ENCODE measurements at regions not wholly inside any gene's neighbourhood (a gene's known extent, or its start where the extent isn't known, plus 50 kb on each side); places are given as distances from the start of the nearest gene placed in this dataset.
"Not testable (repeated sequence)": the region's sequence is repeated elsewhere in the genome, so short reads cannot be mapped to it uniquely, and the experiment has no call there.

DNA sequence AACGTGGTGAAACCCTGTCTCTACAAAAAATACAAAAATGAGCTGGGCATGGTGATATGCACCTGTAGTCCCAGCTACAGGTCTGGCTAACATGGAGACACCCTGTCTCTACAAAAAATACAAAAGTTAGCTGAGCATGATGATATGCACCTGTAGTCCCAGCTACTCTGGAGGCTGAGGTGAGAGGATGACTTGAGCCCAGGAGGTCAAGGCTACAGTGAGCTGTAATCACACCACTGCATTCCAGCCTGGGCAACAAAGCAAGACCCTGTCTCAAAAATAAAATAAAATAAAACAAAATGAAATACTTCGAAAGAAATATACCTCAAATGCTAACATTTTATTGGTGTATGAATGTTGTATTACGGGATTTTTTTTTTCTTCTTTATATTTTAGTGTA is 107.6 kb upstream of the EGLN3 start:
- no peak for DNase-seq

- no peak for DNase-seq
Measured at GRCh38 chr14:34056046-34056445, 105.2 kb upstream of the EGLN3 start.

DNA sequence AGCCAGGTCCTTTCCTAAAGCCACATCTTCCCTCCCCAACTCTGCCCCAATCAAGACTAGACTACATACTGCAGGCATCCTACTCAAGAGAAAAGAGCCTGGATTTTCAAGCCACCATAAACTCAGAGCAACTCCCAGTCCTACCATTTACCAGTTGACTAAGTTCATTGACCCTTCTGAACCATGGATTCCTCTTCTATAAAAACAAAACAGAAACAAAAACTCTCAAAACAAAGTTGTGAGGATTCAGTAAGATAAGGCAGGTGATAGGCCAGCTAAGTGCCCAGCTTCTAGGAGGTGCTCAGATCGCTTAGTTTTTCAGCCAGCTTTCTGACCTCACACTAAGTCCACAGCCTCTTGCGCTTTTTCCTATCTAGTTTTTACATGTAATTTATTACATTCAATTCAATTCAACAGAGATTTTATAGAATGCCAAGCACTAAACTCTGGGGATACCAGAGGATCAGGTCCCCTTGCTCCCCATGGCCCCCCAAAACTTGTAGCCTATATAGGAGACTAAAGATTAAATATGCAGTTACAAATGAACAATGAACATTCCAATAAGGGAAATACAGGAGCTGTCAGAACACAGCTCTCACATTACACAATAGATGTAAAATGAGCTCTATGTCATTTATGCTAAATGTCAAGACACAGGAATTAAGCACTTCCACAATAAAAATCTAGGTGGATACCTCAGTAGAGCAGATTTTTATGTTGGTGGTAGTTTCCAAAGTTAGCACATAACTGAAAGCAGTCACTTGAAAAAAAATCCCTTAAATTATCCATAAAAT is 104.5 kb upstream of the EGLN3 start:
- peak; percentile 32 for DNase-seq

DNA sequence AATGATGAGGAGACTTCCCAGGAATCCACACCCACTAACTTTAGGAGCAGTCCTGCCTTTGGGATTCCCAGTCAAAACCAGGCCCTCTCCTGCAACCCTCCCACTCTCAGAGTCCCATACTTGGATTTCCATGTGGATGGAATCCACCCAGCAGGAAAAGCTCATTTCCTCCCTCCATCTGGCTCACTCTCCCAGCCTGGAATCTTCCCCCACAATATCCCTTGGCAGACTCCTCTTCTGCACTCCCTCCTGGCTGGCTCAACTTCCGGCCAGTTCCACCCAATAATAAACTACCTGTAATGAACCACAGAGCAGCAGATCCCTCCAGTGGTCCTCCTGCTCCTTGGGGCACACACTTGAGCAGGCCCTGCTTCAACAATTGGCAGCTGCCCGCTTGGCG is 102.8 kb upstream of the EGLN3 start:
- DNase-seq = no peak

- no peak for DNase-seq
Measured at GRCh38 chr14:34052658-34053014, 101.8 kb upstream of the EGLN3 start.

DNA sequence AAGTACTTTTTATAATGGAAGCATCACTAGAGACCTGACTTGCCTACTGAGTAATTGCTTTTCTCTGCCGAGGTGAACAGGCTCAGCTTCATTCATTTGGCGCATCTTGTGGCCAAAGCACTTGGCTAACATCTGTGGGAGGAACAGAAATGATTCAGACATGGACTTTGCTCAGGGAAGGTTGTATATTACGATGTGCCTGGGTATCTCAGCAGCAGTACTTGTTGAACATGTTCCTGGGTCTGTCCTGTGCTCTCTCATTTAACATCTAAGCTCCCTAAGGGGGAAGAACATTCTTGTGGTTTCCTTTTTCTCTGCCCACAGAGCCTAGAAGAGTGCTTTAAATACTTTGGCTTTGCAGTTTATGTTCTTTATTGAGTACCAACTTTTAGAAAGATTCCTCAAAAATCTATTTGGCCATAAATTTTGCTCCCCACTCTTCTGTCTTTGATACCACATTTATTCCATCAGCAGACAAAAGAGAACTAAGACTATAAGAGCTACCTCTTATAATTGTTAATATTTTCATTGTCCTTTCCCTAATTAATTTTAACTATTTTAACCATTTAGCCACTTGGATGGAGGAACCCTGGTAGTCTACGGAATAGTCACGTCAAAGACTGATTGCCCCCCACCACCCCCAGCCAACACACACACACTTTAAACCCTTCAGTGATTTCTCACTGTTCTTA is 101.2 kb upstream of the EGLN3 start:
- DNase-seq = no peak

GRCh38 chr14:34050606-34051005 is 99.7 kb upstream of the EGLN3 start:
- DNase-seq = no peak

DNA sequence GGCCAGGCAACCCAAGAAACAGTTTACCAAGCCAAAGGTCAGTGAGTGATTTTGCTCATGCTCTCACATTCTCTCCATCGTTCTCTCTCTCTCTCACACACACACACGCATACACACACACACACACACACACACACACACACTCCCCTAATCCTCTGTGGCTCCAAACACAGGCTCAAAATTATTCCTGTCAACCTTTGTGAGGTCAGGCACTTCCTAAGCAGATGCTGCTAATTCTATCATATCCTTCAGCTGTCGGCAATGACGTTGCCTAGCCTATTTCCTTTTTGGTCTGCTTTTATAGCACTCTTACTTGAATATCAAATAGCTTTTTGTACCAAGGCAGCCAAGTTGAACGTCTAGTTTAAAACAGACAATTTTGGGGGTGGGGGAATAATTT is 98.9 kb upstream of the EGLN3 start:
- no peak for DNase-seq

GRCh38 chr14:34049187-34049586 is 98.3 kb upstream of the EGLN3 start:
- DNase-seq = not testable (repeated sequence)

GRCh38 chr14:34046799-34047520 is 96.1 kb upstream of the EGLN3 start:
- no peak for DNase-seq

DNA sequence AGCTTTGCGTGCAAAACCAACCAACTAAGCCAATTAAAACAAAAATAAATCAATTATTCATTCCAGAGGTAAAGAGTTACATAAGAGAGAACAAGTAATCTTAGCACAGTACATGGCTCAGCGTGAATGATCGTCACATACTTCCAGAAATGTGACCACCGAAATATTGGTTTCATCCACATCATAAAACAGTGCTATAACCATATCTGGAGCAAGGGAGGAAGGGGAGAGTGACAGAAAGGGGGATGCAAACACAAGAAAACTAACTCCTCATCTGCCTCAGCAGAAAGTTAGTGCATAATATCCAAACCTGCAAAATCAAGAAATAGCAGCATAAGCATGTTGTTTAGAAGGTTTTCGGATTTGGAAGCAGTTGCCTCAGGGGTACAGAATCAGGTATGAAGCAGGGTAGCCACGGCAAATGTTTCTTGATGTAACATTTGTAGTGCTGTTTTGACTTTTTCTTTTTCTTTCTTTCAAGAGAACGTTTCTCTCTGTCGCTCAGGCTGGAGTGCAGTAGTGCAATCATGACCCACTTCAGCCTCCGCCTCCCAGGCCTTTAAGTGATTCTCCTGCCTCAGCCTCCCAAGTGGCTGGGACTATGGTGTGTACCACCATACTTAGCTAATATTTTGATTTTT is 93.9 kb upstream of the EGLN3 start:
- no peak for DNase-seq

GRCh38 chr14:34044373-34044637 is 93.4 kb upstream of the EGLN3 start:
- no peak for DNase-seq

GRCh38 chr14:34043627-34044372 is 92.9 kb upstream of the EGLN3 start:
- peak; percentile 75 for DNase-seq

DNA sequence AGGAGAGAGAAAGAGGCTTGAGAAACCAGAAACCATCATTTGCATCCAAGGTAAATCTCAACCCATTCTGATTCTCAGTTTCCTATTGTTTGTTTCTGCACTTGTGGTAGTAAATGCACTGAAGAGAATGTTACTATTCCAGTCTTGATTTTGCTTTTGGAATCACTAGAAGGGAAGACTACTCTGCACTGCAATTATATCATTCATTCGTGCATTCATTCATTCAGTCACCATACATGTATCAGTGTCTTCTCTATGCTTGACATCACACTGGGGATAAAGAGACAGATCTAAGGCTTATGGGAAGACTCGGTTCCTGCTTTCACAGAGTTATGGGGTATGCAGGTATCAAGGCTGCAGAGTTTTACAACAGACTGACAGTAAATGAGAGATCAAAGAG is 90.3 kb upstream of the EGLN3 start:
- no peak for DNase-seq

GRCh38 chr14:34040766-34041165 is 89.9 kb upstream of the EGLN3 start:
- no peak for DNase-seq

- DNase-seq = no peak
Measured at GRCh38 chr14:34039428-34040047, 88.7 kb upstream of the EGLN3 start.

DNA sequence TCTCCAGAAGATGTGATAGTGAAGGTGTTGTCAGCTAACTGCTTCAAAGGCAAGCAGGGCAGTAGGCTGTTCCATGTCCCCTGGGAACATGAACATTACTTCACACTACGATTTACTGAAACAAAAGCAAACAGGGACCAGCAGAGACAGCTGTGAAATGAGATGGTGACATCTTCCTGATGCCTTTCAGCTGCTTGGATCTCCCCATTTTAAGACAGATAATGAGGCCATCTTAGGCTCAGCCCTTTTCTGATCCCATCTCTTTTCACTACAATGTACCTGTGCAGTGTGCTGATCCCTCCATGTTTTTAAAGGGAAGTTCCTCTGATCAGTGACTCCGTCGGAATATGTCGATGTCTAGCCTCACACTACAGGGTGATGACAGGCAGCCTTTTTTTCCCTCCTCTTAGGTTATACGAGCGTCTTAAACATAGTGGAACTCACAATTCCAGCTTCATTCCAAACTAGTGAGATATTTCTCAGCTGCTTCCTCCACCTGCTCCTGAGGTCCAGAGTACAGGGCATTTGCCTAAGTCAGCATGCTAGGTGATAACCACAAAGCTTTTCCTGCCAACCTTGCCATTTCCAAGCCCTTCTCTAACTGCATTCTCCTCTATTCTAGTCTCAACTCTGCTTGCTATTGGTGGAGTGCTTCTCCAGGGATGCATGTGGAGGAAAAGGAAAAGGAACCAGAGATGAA is 87.6 kb upstream of the EGLN3 start:
- DNase-seq = peak; percentile 64

- no peak for DNase-seq
Measured at GRCh38 chr14:34036319-34036766, 85.5 kb upstream of the EGLN3 start.

DNA sequence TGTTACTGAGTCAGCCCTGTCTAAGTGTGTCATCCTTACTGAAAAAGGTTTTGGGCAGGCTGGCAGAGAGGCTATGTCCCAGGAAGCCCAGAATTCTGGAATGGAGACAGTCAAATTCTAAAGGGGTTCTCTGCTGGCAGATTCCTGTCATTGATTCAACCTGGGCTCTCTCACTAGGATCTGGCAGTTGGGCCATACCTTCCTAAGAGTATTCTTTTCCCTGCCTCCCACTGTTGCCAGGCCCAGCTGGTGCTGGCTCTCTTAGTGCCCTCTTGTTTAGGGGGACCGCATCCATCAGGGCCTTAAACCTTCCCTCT is 85.0 kb upstream of the EGLN3 start:
- no peak for DNase-seq

DNA sequence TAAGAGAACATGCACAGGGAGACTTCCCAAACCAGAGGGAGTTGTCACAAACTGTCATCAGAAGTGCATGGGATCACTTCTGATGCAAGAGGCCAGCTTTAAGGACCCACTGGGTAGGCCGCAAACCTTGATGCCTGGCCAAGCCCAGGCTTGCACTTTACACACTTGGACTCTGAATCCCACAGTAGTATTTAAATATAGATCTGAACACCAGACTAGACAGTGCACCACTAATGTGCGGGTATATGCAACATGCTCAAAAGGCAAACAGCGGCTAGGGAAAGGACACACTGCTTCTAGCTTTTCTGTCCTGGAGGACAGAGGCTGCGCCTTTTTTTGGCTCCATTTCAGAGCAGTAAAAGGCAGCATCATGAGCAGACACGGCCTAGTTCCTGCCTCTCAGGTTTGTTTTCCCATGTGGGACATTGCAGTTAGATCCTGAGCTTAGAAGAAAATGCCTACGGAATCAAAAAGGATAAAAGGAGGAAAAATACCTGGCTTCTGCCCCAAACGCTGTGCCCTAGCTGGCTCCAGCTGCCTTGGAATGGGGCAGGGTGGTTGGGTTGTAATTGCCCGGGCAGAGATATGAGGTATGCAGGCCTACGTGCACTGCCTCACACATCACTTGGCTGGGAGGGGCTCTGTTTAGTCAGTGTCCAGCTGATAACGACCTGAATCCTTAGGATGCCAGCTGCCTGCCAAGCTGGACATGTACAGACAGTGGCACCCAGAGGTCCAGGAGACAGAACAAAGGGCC is 84.5 kb upstream of the EGLN3 start:
- DNase-seq = no peak

Measured in NCI-H2029 (cell line).